Lower leg skin (tissue), 3 donors: ENCODE measurements at regions not wholly inside any gene's neighbourhood (a gene's known extent, or its start where the extent isn't known, plus 50 kb on each side); places are given as distances from the start of the nearest gene placed in this dataset.

Source experiments
- CTCF ChIP-seq, 3 donors: fragments of 450-650 bp; IDR thresholded peaks; one replicate each; pipeline ENCODE4 v1.5.1; 2016; ENCODE audit warnings: antibody characterized with exemption in 3 of 3, mild to moderate bottlenecking in 3 of 3, moderate library complexity in 2 of 3
- POLR2A ChIP-seq, 2 donors: fragments of 450-650 bp; IDR thresholded peaks; one replicate each; pipeline ENCODE4 v1.6.1; 2016 to 2017; ENCODE audit warnings: antibody characterized with exemption in 2 of 2, mild to moderate bottlenecking in 1 of 2, moderate library complexity in 1 of 2

- TF ChIP-seq POLR2A (IDR thresholded peaks at IDR 0.05) (no peak), CTCF (IDR thresholded peaks at IDR 0.05) (no peak)
Measured at GRCh38 chr13:88459331-88459730, 788.2 kb downstream of the SLITRK5 start.
